Suprapubic skin (tissue), 4 donors: ENCODE measurements at regions not wholly inside any gene's neighbourhood (a gene's known extent, or its start where the extent isn't known, plus 50 kb on each side); places are given as distances from the start of the nearest gene placed in this dataset.
"Not testable (repeated sequence)": the region's sequence is repeated elsewhere in the genome, so short reads cannot be mapped to it uniquely, and the experiment has no call there.

Experiments used
- DNase-seq, 2 donors: peaks; one replicate each; pipeline ENCODE4 v3.0.0-alpha.2; 2019; ENCODE audit warnings: low spot score in 2 of 2
- H3K27ac ChIP-seq: fragments of 200-600 bp; sonication (generic); one replicate; pipeline ENCODE4 v1.5.1; 2019
- H3K27me3 ChIP-seq: fragments of 200-600 bp; sonication (generic); one replicate; pipeline ENCODE4 v1.5.1; 2019
- H3K36me3 ChIP-seq: fragments of 200-600 bp; sonication (generic); one replicate; pipeline ENCODE4 v1.5.1; 2019
- H3K4me1 ChIP-seq: fragments of 200-600 bp; sonication (generic); one replicate; pipeline ENCODE4 v1.5.1; 2019
- H3K4me3 ChIP-seq: fragments of 200-600 bp; sonication (generic); one replicate; pipeline ENCODE4 v1.5.1; 2019; ENCODE audit warnings: mild to moderate bottlenecking
- H3K9me3 ChIP-seq: fragments of 200-600 bp; sonication (generic); one replicate; pipeline ENCODE4 v1.5.1; 2019
- CTCF ChIP-seq, 2 donors: fragments of 200-600 bp in 1 of 2; fragments of 450-650 bp in 1 of 2; sonication (generic) in 1 of 2; IDR thresholded peaks; one replicate each; pipeline ENCODE4 v1.5.1; 2016 to 2019; ENCODE audit warnings: antibody characterized with exemption in 2 of 2, mild to moderate bottlenecking in 1 of 2, moderate library complexity in 1 of 2
- EP300 ChIP-seq: sonication (generic); formaldehyde crosslinking; IDR thresholded peaks from one replicate; pipeline ENCODE4 v1.6.1; 2017; ENCODE audit warnings: antibody characterized with exemption
- POLR2A ChIP-seq, 2 donors: fragments of 450-650 bp; IDR thresholded peaks; one replicate each; pipeline ENCODE4 v1.6.1; 2017; ENCODE audit warnings: antibody characterized with exemption in 2 of 2, mild to moderate bottlenecking in 2 of 2, moderate library complexity in 2 of 2
- POLR2AphosphoS5 ChIP-seq, 3 donors: sonication (generic); formaldehyde crosslinking; IDR thresholded peaks; one replicate each; pipeline ENCODE4 v1.6.1; 2017; ENCODE audit warnings: antibody characterized with exemption in 3 of 3
- WGBS: methylation state at CpG from one replicate; pipeline ENCODE4 v1.1.5; 2018; 5-methylcytosine and 5-hydroxymethylcytosine counted together

- not testable (repeated sequence) for H3K4me3 ChIP-seq, H3K9me3 ChIP-seq, H3K36me3 ChIP-seq, H3K27ac ChIP-seq, DNase-seq, H3K27me3 ChIP-seq, H3K4me1 ChIP-seq
- WGBS = 82% methylated on average over 13 of the region's 14 CpGs
Observed at GRCh38 chr13:22959859-22960258, 220.9 kb upstream of the SGCG start.

GRCh38 chr13:22960827-22961226, 220.0 kb upstream of the SGCG start:
- Histone ChIP-seq H3K4me1 (no peaks in the 10 kb centered on the region), H3K27me3 (peaks cover 6% of the 10 kb centered on the region), H3K27ac (no peak overlapping the region), H3K9me3 (no peaks in the 10 kb centered on the region), H3K4me3 (no peak overlapping the region), H3K36me3 (no peaks in the 10 kb centered on the region)
- TF ChIP-seq CTCF (IDR thresholded peaks at IDR 0.05) = no peak
- TF ChIP-seq POLR2AphosphoS5 (IDR thresholded peaks at IDR 0.05) = no peak
- no peak for TF ChIP-seq POLR2A (IDR thresholded peaks at IDR 0.05)
- no peak for TF ChIP-seq EP300
- WGBS = 85% methylated on average over 4 of the region's 8 CpGs
- no peak for DNase-seq

- DNase-seq, H3K27me3 ChIP-seq, H3K27ac ChIP-seq, H3K9me3 ChIP-seq, H3K4me3 ChIP-seq, H3K4me1 ChIP-seq, H3K36me3 ChIP-seq: not testable (repeated sequence)
- 80% methylated on average over 13 of the region's 14 CpGs for WGBS
Observed at GRCh38 chr13:22961342-22961741, 219.4 kb upstream of the SGCG start.

GRCh38 chr13:22961835-22962537, 218.8 kb upstream of the SGCG start:
- TF ChIP-seq CTCF (IDR thresholded peaks at IDR 0.05) (no peak), EP300 (no peak), POLR2A (IDR thresholded peaks at IDR 0.05) (no peak), POLR2AphosphoS5 (IDR thresholded peaks at IDR 0.05) (no peak)
- WGBS = 78% methylated on average over 6 of the region's 16 CpGs
- Histone ChIP-seq H3K9me3 (no peaks in the 10 kb centered on the region), H3K27me3 (peaks cover 6% of the 10 kb centered on the region), H3K4me1 (no peaks in the 10 kb centered on the region), H3K27ac (no peak overlapping the region), H3K4me3 (no peak overlapping the region), H3K36me3 (no peaks in the 10 kb centered on the region)
- DNase-seq = no peak

GRCh38 chr13:22963384-22964053, 217.3 kb upstream of the SGCG start:
- not testable (repeated sequence) for H3K9me3 ChIP-seq, H3K4me3 ChIP-seq, H3K36me3 ChIP-seq, H3K27me3 ChIP-seq, H3K4me1 ChIP-seq, H3K27ac ChIP-seq, DNase-seq
- 61% methylated on average over 8 of the region's 8 CpGs for WGBS

GRCh38 chr13:22964245-22964966, 216.4 kb upstream of the SGCG start:
- no peak overlapping the region for H3K4me3 ChIP-seq
- TF ChIP-seq CTCF (IDR thresholded peaks at IDR 0.05) (no peak), EP300 (no peak), POLR2AphosphoS5 (IDR thresholded peaks at IDR 0.05) (no peak), POLR2A (IDR thresholded peaks at IDR 0.05) (no peak)
- no peak overlapping the region for H3K27ac ChIP-seq
- 57% methylated on average over 5 of the region's 12 CpGs for WGBS
- no peaks in the 10 kb centered on the region for H3K4me1 ChIP-seq
- no peak for DNase-seq
- no peaks in the 10 kb centered on the region for H3K9me3 ChIP-seq
- H3K27me3 ChIP-seq = peaks cover 6% of the 10 kb centered on the region
- no peaks in the 10 kb centered on the region for H3K36me3 ChIP-seq

- not testable (repeated sequence) for H3K27me3 ChIP-seq, H3K4me1 ChIP-seq, H3K9me3 ChIP-seq, DNase-seq, H3K27ac ChIP-seq, H3K4me3 ChIP-seq, H3K36me3 ChIP-seq
- WGBS = 61% methylated on average over 24 of the region's 28 CpGs
Observed at GRCh38 chr13:22965011-22965857, 215.5 kb upstream of the SGCG start.

GRCh38 chr13:22965858-22966239, 214.9 kb upstream of the SGCG start:
- not testable (repeated sequence) for DNase-seq
- no CpG with 5 or more reads among the region's 8 CpGs for WGBS

GRCh38 chr13:22966753-22967152, 214.0 kb upstream of the SGCG start:
- not testable (repeated sequence) for DNase-seq, H3K27me3 ChIP-seq, H3K36me3 ChIP-seq, H3K9me3 ChIP-seq, H3K4me1 ChIP-seq, H3K4me3 ChIP-seq, H3K27ac ChIP-seq
- WGBS = 89% methylated on average over 5 of the region's 13 CpGs

More at GRCh38 chr13:22965858-22966239, 214.9 kb upstream of the SGCG start:
- not testable (repeated sequence) for H3K36me3 ChIP-seq, H3K4me3 ChIP-seq, H3K27me3 ChIP-seq, H3K4me1 ChIP-seq, H3K9me3 ChIP-seq, H3K27ac ChIP-seq
